Mucosa of rectum (tissue), 2 donors: ENCODE measurements at regions not wholly inside any gene's neighbourhood (a gene's known extent, or its start where the extent isn't known, plus 50 kb on each side); places are given as distances from the start of the nearest gene placed in this dataset.

Experiments
- H3K27ac ChIP-seq, 2 donors: one replicate each; pipeline ENCODE4 v1.7.0; 2013; ENCODE audit warnings: inconsistent platforms in 2 of 2, low read depth in 2 of 2, low read length in 2 of 2
- H3K27me3 ChIP-seq, 2 donors: one replicate each; pipeline ENCODE4 v1.7.0; 2013; ENCODE audit warnings: low read length in 2 of 2; ENCODE audit not compliant: control insufficient read depth in 2 of 2, insufficient read depth in 2 of 2
- H3K36me3 ChIP-seq, 2 donors: one replicate each; pipeline ENCODE4 v1.7.0; 2013; ENCODE audit warnings: low read length in 2 of 2; ENCODE audit not compliant: control insufficient read depth in 2 of 2, insufficient read depth in 2 of 2
- H3K4me1 ChIP-seq, 2 donors: one replicate each; pipeline ENCODE4 v1.7.0; 2013; ENCODE audit warnings: low read length in 2 of 2, mild to moderate bottlenecking in 1 of 2; ENCODE audit not compliant: control insufficient read depth in 2 of 2, insufficient read depth in 2 of 2
- H3K4me3 ChIP-seq, 2 donors: one replicate each; pipeline ENCODE4 v1.7.0; 2013; ENCODE audit warnings: low read length in 2 of 2
- H3K9ac ChIP-seq, 2 donors: one replicate each; pipeline ENCODE4 v1.7.0; 2013; ENCODE audit warnings: low read length in 2 of 2, low read depth in 1 of 2, mild to moderate bottlenecking in 1 of 2
- H3K9me3 ChIP-seq, 2 donors: one replicate each; pipeline ENCODE4 v1.7.0; 2013; ENCODE audit warnings: low read length in 2 of 2; ENCODE audit not compliant: control insufficient read depth in 2 of 2
- donor health status: healthy.
- donor health status: Normal muscosa, but diverticular disease.

- Histone ChIP-seq H3K36me3 (no peaks in the 10 kb centered on the region), H3K4me3 (no peak overlapping the region), H3K27ac (no peak overlapping the region), H3K9me3 (no peaks in the 10 kb centered on the region), H3K27me3 (peaks cover 0 to 3% of the 10 kb centered on the region in 2 donors), H3K4me1 (no peaks in the 10 kb centered on the region), H3K9ac (no peak overlapping the region)
Measured at GRCh38 chr20:57768519-57768918, 58.7 kb upstream of the PMEPA1 start.

GRCh38 chr20:57767441-57767840, 57.6 kb upstream of the PMEPA1 start:
- Histone ChIP-seq H3K27me3 (peaks cover 0 to 3% of the 10 kb centered on the region in 2 donors), H3K4me1 (no peaks in the 10 kb centered on the region)

GRCh38 chr20:57763235-57763595, 53.4 kb upstream of the PMEPA1 start:
- Histone ChIP-seq H3K27ac (no peak overlapping the region), H3K9me3 (no peaks in the 10 kb centered on the region), H3K4me3 (no peak overlapping the region), H3K27me3 (no peaks in the 10 kb centered on the region), H3K9ac (no peak overlapping the region), H3K4me1 (no peaks in the 10 kb centered on the region), H3K36me3 (no peaks in the 10 kb centered on the region)

More at GRCh38 chr20:57767441-57767840, 57.6 kb upstream of the PMEPA1 start:
- no peak overlapping the region for H3K27ac ChIP-seq
- H3K4me3 ChIP-seq = no peak overlapping the region
- H3K9me3 ChIP-seq = no peaks in the 10 kb centered on the region
- no peak overlapping the region for H3K9ac ChIP-seq
- no peaks in the 10 kb centered on the region for H3K36me3 ChIP-seq

GRCh38 chr20:57762531-57763234, 52.9 kb upstream of the PMEPA1 start:
- Histone ChIP-seq H3K9ac (no peak overlapping the region), H3K27me3 (no peaks in the 10 kb centered on the region), H3K36me3 (no peaks in the 10 kb centered on the region), H3K4me3 (no peak overlapping the region), H3K9me3 (no peaks in the 10 kb centered on the region), H3K4me1 (no peaks in the 10 kb centered on the region), H3K27ac (no peak overlapping the region)

GRCh38 chr20:57761413-57761734, 51.6 kb upstream of the PMEPA1 start:
- Histone ChIP-seq H3K4me3 (no peak overlapping the region), H3K27me3 (no peaks in the 10 kb centered on the region), H3K36me3 (no peaks in the 10 kb centered on the region), H3K9ac (no peak overlapping the region), H3K4me1 (no peaks in the 10 kb centered on the region), H3K27ac (no peak overlapping the region), H3K9me3 (no peaks in the 10 kb centered on the region)

- no peaks in the 10 kb centered on the region for H3K9me3 ChIP-seq
- no peaks in the 10 kb centered on the region for H3K4me1 ChIP-seq
- no peak overlapping the region for H3K9ac ChIP-seq
- H3K27ac ChIP-seq = no peak overlapping the region
- no peaks in the 10 kb centered on the region for H3K36me3 ChIP-seq
- no peak overlapping the region for H3K4me3 ChIP-seq
- H3K27me3 ChIP-seq = no peaks in the 10 kb centered on the region
Measured at GRCh38 chr20:57760698-57761412, 51.0 kb upstream of the PMEPA1 start.

GRCh38 chr20:57759724-57760123, 49.9 kb upstream of the PMEPA1 start:
- no peaks in the 10 kb centered on the region for H3K27me3 ChIP-seq
- no peak overlapping the region for H3K9ac ChIP-seq
- no peaks in the 10 kb centered on the region for H3K9me3 ChIP-seq
- H3K27ac ChIP-seq = no peak overlapping the region
- no peaks in the 10 kb centered on the region for H3K36me3 ChIP-seq
- no peaks in the 10 kb centered on the region for H3K4me1 ChIP-seq
- H3K4me3 ChIP-seq = no peak overlapping the region
